Posterior cingulate gyrus (tissue), 11 donors: ENCODE measurements at regions not wholly inside any gene's neighbourhood (a gene's known extent, or its start where the extent isn't known, plus 50 kb on each side); places are given as distances from the start of the nearest gene placed in this dataset.
"Not testable (repeated sequence)": the region's sequence is repeated elsewhere in the genome, so short reads cannot be mapped to it uniquely, and the experiment has no call there.

ENCODE experiments used
- DNase-seq, 10 donors: peaks; one replicate each; pipeline versions ENCODE4 v3.0.0 to v3.0.0-alpha.2; 2020 to 2021; ENCODE audit warnings: mixed read lengths in 3 of 10
- intact Hi-C: fragments of 100-400 bp; cut with DNase I; formaldehyde crosslinking; loops from one replicate; pipeline ENCODE4 v1.15.1; 2023

- intact Hi-C loops = no loop called here
- no peak for DNase-seq
Observed at GRCh38 chr3:189375532-189375931, 203.8 kb downstream of the TPRG1 start.

- DNase-seq = no peak
- intact Hi-C loops = no loop called here
Observed at GRCh38 chr3:189383630-189384029, 211.9 kb downstream of the TPRG1 start.

DNA sequence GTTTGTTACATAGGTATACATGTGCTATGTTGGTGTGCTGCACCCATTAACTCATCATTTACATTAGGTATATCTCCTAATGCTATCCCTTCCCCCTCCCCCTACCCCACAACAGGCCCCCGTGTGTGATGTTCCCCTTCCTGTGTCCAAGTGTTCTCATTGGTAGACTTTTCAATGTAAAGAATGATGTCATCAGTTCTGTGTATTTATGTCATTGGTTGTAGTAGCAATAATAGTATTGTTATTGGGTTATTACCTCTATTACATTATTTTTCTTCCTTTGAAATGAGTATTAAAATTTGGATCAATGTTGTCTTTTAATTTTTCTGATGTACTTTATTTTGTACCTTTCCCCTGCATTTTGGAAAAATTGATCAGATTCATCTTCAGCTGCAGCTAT, 214.1 kb downstream of the TPRG1 start:
- intact Hi-C loops = not testable (repeated sequence)

GRCh38 chr3:189386739-189387138, 215.0 kb downstream of the TPRG1 start:
- DNase-seq = no peak
- intact Hi-C loops = no loop called here

More for the DNA sequence above, 214.1 kb downstream of the TPRG1 start:
- not testable (repeated sequence) for DNase-seq

DNA sequence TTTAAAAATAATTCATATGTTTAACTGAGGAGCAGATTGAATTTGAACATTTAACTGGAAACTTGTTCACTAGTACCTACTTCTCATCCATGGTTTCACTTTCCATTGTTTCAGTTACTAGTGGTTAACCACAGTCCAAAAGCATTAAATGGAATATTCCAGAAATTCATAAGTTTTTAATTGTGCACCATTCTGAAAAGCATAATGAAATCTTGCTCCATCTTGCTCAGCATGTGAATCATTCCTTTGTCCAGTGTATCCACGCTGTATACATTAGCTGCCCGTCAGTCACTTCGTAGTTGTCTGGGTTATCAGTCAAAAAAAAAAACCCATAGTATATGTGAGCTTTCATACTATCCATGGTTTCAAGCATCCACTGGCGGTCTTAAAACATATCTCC, 217.6 kb downstream of the TPRG1 start:
- intact Hi-C loops = no loop called here
- DNase-seq = no peak

DNA sequence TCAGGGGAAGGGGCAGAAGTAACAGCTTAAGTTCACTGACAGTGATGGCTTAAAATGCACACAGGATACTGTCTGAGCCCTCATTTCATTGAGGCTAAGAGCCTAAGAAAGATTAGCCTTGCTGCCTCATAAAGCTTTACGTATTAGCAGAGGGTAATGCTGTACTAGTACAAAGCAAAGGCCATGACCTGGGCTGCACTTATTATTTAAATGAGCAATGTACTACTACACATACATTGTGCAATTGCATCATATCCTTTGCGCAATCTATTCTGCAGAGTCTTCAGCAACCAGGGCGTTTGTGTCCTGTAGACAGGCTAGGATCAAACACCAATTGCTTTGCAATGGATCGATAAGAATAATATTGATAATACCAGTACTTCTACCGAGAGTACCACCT, 221.8 kb downstream of the TPRG1 start:
- intact Hi-C loops = no loop called here

DNA sequence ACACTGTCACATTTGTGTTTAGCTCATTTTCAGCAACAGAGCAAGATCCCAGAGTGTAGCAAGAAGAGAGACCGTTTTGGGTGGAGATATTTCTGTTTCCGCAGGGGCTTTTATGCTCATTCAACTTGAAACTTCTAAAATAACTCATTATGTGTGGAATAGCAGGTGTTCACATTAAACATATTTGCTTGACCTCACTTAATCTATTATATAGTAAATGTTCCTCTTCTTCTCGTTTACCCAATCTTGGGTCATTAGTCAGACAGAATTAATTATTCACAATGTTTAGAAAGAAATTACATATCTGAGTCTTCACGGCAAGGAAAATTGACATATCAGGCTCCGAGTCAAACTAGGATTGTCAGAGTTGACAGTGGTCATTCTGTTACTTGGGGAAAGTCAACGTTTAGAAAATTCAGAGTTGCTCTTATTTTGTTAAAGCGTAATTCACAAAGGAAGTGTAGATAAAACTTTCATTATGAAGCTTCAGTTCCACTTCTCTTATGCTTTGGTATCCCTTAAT, 222.9 kb downstream of the TPRG1 start:
- intact Hi-C loops = no loop called here
- DNase-seq = no peak

More for the DNA sequence above, 221.8 kb downstream of the TPRG1 start:
- no peak for DNase-seq

GRCh38 chr3:189395825-189396224, 224.1 kb downstream of the TPRG1 start:
- intact Hi-C loops = no loop called here
- DNase-seq = no peak

- no peak for DNase-seq
- intact Hi-C loops = no loop called here
Observed at GRCh38 chr3:189398656-189399055, 226.9 kb downstream of the TPRG1 start.

GRCh38 chr3:189401196-189401595, 229.4 kb downstream of the TPRG1 start:
- DNase-seq = no peak
- intact Hi-C loops = no loop called here

DNA sequence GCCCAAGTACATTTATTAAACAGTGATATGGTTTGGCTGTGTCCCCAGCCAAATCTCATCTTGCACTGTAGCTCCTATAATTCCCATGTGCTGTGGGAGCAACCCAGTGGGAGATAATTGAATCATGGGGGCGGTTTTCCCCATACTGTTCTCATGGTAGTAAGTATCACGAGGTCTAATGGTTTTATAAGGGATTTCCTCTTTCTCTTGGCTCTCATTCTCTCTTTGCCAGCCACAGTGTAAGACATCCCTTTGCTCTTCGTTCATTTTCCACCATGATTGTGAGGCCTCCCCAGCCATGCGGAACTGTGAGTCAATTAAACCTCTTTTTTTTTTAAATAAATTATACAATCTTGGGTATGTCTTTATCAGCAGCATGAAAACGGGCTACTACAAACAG, 228.0 kb upstream of the TP63 start:
- DNase-seq = no peak
- intact Hi-C loops = no loop called here

- DNase-seq = no peak
- intact Hi-C loops = no loop called here
Observed at GRCh38 chr3:189404024-189404423, 227.2 kb upstream of the TP63 start.

GRCh38 chr3:189404797-189405484, 226.2 kb upstream of the TP63 start:
- no peak for DNase-seq
- intact Hi-C loops = no loop called here

GRCh38 chr3:189406148-189406547, 225.0 kb upstream of the TP63 start:
- no peak for DNase-seq

GRCh38 chr3:189410522-189410921, 220.7 kb upstream of the TP63 start:
- intact Hi-C loops = no loop called here
- DNase-seq = no peak

More at GRCh38 chr3:189406148-189406547, 225.0 kb upstream of the TP63 start:
- intact Hi-C loops = no loop called here

GRCh38 chr3:189419038-189419437, 212.2 kb upstream of the TP63 start:
- DNase-seq = no peak
- intact Hi-C loops = no loop called here

DNA sequence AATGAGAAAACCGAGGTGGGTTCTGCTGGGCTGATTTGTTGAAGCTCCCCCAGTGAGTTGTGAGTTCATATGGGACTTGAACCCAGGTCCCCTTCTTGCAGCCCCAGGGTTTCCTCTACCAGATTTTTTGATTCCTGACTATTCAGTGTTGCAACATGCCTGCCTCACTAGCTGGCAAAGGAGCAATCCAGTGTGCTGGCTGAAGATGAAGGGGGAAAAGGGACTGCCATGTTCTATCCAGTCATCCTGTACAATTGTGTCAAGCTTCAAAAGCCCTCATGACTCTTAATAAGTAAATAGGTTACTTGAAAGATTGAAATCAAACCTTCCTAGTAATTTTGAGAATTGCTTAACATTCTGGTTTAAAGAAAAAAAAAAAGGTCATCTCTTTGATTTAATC, 211.5 kb upstream of the TP63 start:
- intact Hi-C loops = no loop called here
- no peak for DNase-seq

GRCh38 chr3:189424922-189425321, 206.3 kb upstream of the TP63 start:
- intact Hi-C loops = no loop called here
- DNase-seq = no peak

GRCh38 chr3:189429019-189429418, 202.2 kb upstream of the TP63 start:
- intact Hi-C loops = no loop called here
- no peak for DNase-seq

DNA sequence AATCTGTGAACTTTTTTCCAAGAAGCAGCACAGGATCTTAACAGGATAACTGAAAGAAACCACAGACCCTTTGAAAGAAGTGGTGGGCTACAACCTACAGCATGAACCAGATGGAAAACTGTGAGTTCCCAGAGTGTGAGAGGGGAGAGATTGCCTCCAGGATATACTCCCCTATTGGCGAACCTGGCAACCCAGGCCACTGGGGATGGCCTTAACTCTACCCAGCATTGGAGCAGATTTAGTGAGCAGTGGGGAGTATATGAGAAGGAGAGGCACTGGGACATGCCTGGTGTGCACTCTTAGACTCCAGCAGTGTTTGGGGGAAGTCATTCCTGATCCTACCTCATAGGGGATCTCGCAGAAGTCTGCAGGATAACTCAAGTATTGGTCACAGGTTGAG, 201.0 kb upstream of the TP63 start:
- intact Hi-C loops = no loop called here
- DNase-seq = no peak

DNA sequence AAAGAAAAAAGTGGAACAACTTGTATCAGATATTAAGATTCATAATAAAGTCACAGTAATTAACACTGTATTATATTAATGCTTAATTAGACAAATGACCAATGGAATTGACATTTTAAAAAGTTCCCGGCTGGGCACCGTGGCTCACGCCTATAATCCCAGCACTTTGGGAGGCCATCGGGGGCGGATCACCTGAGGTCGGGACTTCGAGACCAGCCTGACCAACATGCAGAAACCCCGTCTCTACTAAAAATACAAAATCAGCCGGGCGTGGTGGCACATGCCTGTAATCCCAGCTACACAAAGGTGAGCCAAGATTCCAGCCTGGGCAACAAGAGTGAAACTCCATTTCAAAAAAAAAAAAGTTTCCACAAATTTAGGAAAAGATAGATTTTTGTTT, 188.9 kb upstream of the TP63 start:
- peak in 2 of 10 donors; percentile 60 to 62 for DNase-seq
- intact Hi-C loops = not testable (repeated sequence)

GRCh38 chr3:189446959-189447560, 184.1 kb upstream of the TP63 start:
- intact Hi-C loops = no loop called here
- no peak for DNase-seq
